ENCODE measurements at regions not wholly inside any gene's neighbourhood (a gene's known extent, or its start where the extent isn't known, plus 50 kb on each side); places are given as distances from the start of the nearest gene placed in this dataset.
"Not testable (repeated sequence)": the region's sequence is repeated elsewhere in the genome, so short reads cannot be mapped to it uniquely, and the experiment has no call there.

DNA sequence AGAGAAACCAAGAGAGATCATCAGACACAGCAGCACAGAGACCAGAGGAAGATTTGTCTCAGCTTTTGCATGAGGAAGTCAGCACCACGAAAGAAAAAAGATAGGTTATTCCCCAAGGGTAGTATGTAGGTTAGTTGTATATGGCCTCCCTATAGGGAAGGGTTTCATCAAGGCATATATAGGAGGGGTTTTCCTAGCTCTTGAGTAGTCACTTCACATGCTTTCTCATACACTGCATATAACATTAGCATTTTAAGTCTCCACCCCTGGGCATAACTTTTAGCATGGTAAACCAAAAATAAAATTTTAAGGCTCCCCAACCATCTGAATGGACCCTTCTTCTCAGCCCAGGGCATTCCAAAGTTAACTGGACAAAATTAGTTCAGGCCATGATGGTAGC, 1571.6 kb upstream of the ACO1 start:
- no peak for DNase-seq (ENCODE audit: low spot score)

DNA sequence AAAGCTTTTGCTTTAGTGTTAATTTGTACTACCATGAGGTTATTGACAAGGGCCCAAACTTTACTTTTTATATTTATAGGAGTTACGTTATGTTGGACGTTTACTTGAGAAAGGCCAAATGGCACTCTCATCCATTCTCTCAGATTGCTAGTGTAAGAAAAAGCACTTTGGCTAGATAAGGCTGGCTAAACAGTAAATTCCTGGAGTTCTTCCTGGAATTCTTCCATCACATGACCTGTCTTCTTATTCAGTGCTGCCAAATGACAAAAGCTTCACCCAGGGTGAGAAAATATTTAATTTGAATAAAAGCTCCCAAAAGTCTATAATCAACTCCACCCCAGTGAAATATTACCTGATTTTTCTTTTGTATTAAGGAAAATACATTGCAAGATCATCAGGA, 1568.9 kb upstream of the ACO1 start:
- DNase-seq (ENCODE audit: low spot score): no peak

DNA sequence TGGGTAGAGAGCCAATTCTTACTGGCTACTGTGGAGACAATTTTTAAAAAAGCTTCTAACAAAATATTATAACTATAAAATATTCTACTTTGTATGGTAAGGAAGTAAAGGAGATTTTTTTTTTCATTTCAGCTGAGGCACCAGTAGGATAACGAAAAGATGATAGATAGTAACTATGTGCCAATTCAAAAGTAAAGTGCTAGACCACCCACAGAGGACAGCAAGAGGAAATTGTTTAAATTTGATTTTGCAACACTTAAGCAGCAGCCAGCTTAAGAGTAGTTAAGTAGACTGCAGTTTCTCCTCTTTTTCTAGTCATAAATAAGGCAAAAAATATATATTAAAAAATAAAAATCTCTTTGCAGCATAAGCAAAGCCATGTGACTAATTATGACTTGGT, 1539.3 kb upstream of the ACO1 start:
- DNase-seq (ENCODE audit: low spot score): no peak

DNA sequence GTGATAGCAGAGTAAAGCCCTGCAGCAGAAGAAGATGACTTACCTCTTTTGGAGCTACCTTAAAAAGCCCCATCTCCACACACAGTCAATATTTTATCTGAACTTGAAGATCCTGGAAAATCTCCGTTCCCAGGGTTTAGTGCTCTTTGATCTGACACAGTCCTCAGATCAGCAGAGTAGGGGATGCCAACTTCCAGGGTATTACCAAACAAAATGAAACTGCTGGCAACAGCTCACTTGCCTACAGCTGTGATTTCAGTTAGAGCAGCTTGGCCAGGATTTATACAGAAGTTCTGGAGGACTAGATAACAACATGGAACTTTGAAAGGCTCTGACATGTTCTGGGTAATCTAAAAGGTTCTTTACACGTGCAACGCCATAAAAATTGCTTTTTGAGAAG, 1537.8 kb upstream of the ACO1 start:
- no peak for DNase-seq (ENCODE audit: low spot score)

DNA sequence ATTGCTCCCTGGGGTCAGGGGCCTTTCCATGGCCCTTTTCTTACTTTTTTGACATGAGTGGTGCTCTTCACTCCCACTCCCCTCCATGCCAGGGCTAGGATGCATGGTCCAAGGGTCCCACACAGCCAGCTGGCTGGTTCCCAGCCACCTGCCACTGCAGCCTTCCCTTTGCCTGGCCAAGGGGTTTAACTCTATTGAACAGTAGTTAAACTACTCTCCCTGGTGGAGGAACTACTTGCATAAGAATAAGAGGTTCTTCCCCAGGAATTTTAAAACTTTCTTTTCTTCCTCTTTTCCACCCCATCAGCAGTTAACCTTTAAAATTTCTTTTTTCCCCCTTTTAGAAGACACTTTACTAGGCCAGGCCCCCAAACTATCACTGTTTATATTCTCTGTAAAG, 1532.8 kb upstream of the ACO1 start:
- no peak for DNase-seq (ENCODE audit: low spot score)

DNA sequence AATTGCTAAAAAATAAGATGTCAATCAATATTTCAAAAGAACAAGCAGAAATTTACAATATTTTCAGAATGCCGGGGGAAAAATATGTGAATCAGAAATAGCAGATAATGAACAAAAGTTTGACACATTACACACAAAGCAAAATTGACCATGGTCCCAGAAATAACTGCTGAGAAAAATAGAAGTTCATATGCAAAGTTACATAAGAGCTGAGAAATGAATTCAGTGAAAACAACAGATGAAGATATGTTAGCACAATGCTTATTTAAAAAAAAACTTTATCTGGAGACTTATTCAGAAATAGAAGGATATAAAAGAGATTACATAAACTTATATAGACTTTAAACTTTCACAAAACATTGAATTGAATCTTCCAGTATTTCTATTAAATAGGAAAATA, 1483.7 kb upstream of the ACO1 start:
- no peak for DNase-seq (ENCODE audit: low spot score)

DNA sequence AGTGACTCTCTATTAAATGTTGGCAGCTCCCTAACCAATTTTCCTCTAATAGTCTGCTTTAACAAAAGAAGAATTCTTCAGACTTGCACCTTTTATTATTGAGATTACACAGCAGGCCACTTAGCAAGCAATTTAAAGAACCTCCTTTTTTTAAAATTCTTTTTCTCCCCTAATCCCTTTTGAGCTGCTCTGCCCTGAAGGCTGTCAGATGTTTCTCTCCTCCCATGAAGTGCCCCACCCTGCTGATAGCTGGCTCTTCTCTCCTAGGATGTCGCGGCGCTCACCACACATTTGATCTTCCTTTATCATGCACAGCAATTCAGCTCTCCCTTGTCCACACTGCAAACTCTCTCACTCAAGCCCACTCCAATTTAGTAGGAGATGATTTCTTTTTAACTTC, 1471.1 kb upstream of the ACO1 start:
- DNase-seq (ENCODE audit: low spot score): no peak

DNA sequence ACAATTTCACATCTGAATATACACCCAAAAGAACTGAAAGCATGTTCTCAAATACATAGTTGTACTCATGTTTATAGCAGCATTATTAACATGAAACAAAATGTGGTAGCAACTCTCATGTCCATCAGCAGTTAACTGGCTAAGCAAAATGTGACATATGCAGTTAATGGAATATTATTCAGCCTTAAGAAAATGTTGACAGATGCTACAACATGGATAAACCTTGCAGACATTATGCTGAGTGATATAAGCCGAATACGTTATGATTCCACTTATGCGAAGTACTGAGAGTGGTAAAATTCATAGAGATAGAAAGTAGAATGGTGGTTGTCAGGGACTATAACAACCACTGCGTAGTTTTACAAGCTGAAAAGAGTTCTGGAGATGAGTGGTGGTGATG, 1469.0 kb upstream of the ACO1 start:
- DNase-seq (ENCODE audit: low spot score): no peak

DNA sequence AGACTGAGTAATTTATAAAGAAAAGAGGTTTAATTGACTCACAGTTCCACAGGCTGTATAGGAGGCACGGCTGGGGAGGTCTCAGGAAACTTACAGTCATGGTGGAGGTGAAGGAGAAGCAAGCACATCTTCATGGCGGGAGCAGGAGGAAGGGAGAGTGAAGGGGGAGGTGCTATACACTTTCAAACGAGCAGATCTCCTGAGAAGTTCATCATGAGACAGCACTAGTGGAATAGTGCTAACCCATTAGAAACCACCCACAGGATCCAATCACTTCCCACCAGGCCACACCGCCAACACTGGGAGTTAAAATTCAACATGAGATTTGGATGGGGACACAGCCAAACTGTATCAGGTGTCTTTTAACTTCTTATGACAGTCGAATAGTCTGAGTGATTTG, 1459.3 kb upstream of the ACO1 start:
- no peak for DNase-seq (ENCODE audit: low spot score)

DNA sequence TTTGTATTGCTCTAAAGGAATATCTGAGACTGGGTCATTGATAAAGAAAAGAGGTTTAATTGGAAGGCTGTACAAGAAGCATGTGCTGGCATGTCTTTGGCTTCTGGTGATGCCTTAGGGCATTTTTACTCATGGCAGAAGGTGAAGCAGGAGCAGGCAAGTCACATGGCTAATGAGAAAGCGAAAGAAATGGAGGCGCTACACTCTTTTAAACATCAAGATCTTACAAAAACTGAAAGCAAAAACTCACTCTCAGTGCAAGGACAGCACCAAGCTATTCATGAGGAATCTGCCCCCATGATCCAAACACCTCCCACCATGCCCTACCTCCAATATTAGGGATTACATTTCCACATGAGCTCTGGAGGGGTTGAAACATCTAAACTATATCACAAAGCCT, 1458.8 kb upstream of the ACO1 start:
- DNase-seq (ENCODE audit: low spot score): no peak

DNA sequence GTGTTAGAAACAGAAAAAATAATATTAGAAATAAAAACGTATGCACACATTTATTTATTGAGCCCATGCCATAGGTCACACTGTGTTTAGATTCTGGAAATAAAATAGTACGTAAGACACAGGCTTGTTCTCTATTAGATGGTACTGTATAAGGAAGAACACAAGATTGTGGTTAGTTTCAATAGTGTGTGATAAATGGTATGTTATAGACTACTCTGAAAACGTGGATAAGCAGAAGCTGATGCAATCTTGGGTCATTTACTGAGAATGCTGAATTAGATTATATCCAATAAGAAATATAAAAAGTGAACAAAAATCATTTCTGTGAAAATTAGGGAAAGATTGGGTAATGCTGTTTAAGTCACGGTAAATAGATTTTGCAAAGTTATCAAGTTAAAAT, 1456.4 kb upstream of the ACO1 start:
- no peak for DNase-seq (ENCODE audit: low spot score)

DNA sequence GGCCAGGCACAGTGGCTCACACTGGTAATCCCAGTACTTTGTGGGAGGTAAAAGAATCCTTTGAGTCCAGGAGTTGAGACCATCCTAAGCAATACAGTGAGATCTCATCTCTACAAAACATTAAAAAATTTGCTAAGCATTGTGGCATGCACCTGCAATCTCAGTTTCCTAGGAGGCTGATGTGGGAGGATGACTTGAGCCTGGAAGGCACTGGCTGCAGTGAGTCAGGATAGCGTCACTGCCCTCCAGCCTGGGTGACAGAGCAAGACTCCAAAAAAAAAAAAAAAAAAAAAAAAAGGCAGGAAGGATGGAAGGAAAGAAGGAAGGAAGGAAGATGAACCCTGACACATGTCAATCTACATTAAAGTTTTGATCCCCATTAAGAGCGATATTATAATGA, 1452.2 kb upstream of the ACO1 start:
- no peak for DNase-seq (ENCODE audit: low spot score)

DNA sequence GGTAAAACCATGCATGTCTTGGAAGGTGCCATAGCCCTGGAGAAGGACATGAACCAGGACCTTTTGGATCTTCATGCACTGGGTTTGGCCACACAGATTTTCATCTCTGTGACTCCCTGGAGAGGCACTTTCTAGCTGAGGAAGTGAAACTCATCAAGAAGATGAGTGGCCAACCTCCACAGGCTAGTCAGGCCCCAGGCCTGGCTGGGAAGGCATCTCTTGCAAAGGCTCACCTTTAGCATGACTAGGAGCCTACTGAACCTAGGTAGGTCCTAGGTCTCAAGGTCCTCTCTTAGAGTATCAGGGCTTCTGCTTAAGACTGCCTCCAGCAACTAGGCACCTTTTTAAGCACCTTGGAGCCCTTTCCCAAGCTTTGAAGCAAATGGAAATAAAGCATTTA, 1448.7 kb upstream of the ACO1 start:
- no peak for DNase-seq (ENCODE audit: low spot score)

DNA sequence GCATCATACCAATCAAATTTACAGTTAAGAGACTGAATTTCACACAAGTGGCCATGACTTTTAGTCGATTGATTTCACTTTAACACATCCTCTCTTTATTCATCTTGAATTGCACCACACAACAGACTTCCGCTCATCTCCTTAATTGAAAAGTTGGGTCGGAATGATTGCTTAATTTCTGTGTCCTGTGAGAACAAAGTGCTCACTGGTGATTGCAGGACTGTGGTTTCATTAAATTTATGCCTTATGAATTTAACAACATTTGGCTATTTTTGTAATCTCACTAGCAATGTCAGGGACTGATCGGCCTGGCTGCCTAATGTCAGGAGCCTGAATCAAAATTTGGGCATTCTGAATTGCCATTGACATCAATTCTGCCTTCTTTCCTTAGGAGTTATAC, 1447.3 kb upstream of the ACO1 start:
- no peak for DNase-seq (ENCODE audit: low spot score)

DNA sequence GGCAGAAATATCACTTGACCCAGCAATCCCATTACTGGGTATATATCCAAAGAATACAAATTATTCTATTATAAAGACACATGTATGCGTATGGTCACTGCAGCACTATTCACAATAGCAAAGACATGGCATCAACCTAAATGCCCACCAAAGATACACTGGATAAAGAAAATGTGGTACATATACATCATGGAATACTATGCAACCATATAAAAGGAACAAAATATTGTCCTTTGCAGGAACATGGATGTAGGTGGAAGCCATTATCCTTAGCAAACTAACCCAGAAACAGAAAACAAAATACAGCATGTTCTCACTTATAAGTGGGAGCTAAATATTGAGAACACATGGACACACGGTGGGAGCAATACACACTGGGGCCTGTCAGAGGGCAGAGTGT, 1441.6 kb upstream of the ACO1 start:
- not testable (repeated sequence) for DNase-seq (ENCODE audit: low spot score)

DNA sequence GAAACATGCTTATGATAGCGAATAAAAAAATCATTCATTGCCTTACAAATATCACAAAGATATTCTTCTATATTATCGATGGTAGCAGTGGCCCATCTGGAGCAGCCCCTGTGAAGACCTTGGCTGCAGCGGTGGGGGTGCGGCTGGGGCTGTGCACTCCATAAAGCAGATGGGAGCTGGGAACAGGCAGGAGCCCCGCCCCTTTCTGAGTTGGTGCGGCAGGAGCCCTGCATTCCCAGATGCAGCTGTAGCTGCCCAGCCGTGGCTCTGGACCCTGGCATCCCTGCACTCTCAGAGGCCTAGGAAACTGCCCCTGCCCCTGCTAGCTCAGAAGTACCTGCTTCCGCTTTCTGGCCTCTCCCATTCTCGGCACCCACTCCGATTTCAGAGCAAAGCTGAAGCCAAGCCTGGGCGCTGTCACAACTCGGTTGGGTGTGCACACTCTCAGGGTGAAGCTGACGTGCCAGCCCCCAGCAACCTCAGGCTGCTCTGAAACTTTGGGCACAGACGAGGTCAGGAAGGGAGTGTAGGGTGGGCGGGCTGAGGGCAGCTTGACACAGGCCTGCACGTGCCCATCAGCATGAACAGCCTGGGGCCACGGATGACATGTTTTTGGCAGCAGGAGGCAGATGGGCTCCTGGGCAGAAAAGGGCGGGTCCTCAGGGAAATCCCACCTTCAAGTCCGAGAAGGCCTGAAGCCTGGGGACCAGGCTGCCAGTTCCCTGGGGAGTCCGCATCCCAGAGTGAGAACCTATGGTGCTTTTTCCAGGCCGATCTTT, 1440.8 kb upstream of the ACO1 start:
- DNase-seq (ENCODE audit: low spot score): no peak

DNA sequence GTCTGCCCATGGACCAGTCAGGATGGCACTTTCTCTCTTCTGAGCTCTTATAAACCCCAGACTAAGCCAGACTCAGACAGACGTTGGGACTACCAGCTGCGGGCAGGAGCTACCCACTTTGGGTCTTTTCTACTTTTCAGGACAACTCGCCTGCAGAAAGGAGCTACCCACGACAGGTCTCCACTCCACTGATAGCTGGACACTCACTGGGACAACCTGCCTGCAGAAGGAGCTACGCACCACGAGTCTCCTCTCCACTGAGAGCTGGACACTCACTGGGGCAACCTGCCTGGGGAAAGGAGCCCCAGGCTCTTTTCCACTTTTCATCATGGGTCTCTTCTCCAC, 1440.2 kb upstream of the ACO1 start:
- no peak for DNase-seq (ENCODE audit: low spot score)

DNA sequence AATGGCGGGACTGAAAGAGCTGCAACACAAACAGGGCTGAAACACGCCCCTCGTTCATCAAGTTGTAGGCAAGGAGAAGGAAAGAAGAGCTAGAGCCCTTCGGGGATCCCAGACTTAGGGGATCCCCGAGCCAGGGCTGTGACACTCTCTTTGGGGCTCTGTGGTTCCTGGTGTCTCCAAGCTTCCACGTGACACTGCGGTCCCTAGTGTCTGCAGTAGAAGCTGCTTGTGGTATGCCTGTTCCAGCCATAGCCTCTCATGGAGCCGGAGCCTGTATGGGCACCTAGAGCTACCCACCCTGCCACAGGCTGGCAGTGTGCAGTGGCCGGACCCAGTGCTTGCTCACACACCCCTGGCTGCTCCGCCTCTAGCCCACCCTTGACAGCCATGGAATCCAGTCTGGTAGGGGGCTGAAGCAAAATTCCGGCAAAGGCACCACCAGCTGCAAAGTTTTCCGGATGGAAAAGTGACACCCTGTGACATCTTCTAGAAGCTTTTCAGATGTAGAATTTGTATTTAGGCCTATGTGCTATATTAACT, 1439.6 kb upstream of the ACO1 start:
- no peak for DNase-seq (ENCODE audit: low spot score)

DNA sequence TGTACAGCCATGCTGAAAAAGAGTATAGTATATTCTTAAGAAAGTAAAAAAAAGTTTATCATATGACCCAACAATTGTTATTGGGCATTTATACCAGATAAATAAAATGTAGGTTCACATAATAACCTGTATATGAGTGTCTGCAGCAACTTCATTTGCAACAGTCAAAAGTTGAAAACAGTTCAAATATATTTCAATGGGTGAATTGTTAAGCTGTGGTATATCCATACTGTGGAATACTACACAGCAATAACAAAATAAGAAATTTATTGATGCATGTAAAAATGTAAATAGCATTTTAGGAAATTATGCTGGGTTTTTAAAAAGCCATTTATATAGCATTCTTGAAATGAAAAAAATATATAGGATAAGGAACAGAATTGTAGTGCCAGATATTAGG, 1420.1 kb upstream of the ACO1 start:
- no peak for DNase-seq (ENCODE audit: low spot score)

DNA sequence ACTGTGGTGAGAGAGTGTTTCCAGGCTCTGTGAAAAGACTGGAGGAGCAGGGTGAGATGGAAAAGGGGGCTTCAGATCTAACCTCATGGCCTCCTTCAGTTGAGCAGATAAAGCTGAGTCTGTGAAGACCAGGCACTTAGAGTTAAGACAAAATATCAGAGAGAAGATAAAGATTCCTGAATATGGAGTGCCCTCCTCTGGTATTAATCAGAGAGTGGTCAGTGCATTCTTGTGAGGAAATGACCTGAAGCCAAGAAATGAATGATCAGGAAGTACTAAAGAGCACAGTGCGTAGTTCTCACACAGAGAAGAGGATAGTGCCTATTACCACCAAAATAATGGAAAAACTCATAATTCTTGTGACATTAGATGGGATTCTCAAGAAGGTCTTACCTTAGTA, 1417.0 kb upstream of the ACO1 start:
- DNase-seq (ENCODE audit: low spot score): no peak

DNA sequence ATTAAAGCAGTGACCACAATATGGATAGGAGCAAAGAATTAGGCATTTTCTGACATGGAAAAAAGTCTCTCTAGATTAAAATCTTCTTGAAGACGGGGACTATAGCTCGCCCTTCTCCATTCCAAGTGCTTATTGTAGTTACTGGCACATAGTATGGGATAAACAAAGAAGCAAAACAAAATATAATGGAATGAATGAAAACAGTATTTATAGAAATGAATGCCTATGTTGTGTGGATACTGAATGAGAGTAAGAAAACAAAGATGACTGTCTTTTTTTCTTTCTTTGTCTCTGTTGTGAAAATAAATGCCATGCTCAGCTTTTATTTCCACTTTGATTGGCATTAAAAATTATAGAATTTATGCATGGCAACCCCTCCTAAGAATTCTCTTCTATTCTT, 1414.3 kb upstream of the ACO1 start:
- DNase-seq (ENCODE audit: low spot score): no peak

DNA sequence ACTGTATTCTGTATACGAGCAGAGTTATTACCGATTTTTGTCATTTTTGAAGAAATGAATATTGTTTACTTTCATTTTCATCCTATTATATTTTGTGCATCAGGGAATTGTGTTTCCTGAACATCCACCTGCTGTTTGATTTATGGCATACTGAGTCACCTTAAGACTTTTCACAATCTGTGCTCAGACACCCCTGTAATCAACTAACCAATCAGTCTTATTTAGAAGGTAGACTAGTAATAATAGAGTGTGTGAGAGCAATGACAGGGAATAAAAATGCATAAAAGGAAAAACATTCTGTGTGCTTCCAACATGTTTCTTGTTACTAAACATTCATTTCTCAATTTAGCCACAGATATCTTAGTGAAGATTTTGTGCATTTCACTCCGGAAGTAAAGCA, 1413.6 kb upstream of the ACO1 start:
- DNase-seq (ENCODE audit: low spot score): no peak

DNA sequence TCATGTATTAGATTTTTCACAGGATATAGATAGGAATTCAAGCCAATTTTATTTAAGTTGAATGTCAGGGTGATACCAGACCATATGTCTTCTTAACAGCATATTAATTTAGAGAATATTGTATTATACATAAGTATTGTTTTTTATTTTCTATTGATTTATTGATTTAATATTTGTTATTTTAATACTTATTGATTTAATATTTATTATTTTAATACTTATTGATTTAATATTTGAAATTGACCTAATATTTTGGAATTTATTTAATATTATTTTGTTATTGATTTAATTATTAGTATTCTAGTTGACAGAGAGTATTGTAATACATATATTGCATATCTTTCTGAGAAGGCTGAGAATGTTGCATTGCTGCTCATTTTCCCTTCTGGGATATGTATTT, 1411.8 kb upstream of the ACO1 start:
- DNase-seq (ENCODE audit: low spot score): no peak

DNA sequence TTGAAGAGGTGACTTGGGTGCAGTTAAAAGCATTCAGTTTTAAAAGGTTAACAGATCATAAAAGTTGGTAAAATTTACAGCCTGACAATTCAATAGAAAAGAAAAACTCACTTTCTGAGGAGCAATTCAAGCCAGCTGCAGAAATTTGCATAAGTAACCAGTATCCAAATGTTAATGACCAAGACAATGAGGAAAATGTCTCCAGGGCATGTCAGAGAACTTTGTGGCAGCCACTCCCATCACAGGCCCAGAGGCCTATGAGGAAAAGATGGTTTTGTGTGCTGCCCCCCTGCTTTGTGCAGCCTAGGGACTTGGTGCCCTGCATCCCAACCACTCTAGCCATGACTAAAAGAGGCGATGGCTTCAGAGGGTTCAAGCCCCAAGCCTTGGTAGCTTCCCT, 1406.5 kb upstream of the ACO1 start:
- no peak for DNase-seq (ENCODE audit: low spot score)

DNA sequence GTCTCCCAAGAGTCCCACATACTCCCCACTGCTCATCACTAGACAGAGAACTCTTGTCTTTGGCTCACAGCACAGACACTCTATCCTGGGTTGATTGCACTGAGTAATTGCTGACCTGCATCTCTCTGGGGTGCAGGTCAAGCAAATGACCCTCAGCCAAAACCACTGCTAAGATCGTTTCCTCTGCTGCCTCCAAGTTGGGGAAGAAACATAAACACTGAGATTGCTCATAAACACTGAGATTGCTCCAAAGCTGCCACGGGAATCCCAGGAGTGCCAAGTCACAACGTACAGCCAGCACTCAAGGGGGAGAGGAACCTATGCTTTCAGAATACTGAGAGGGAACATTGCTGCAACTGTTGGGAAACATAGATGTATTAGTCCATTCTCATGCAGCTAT, 1402.1 kb upstream of the ACO1 start:
- DNase-seq (ENCODE audit: low spot score): no peak

Measured in HuH-7.5 (cell line).